ENCODE measurements at regions not wholly inside any gene's neighbourhood (a gene's known extent, or its start where the extent isn't known, plus 50 kb on each side); places are given as distances from the start of the nearest gene placed in this dataset.

GRCh38 chr9:16303506-16303905 is 567.0 kb downstream of the BNC2 start:
- no peaks in the 10 kb centered on the region for H3K27me3 ChIP-seq
- no peaks in the 10 kb centered on the region for H3K36me3 ChIP-seq
- intact Hi-C loops (cut with DNase I), result no loop called here
- no peak for ATAC-seq
- no peak overlapping the region for H3K27ac ChIP-seq
- no peak for DNase-seq
- peaks cover 0 to 4% of the 10 kb centered on the region in 2 donors for H3K9me3 ChIP-seq
- no peak overlapping the region for H3K4me3 ChIP-seq
- H3K4me1 ChIP-seq, result no peaks in the 10 kb centered on the region
- TF ChIP-seq CTCF (IDR thresholded peaks at IDR 0.05), result no peak

GRCh38 chr9:16304301-16304700 is 566.2 kb downstream of the BNC2 start:
- H3K27ac ChIP-seq, result no peak overlapping the region
- intact Hi-C loops (cut with DNase I), result no loop called here
- no peaks in the 10 kb centered on the region for H3K36me3 ChIP-seq
- H3K4me3 ChIP-seq, result no peak overlapping the region
- H3K4me1 ChIP-seq, result no peaks in the 10 kb centered on the region
- ATAC-seq (no peak), DNase-seq (no peak)
- H3K9me3 ChIP-seq, result no peaks in the 10 kb centered on the region
- H3K27me3 ChIP-seq, result no peaks in the 10 kb centered on the region
- no peak for TF ChIP-seq CTCF (IDR thresholded peaks at IDR 0.05)

GRCh38 chr9:16306586-16306985 is 563.9 kb downstream of the BNC2 start:
- Histone ChIP-seq H3K4me1 (no peaks in the 10 kb centered on the region), H3K4me3 (no peak overlapping the region), H3K36me3 (no peaks in the 10 kb centered on the region), H3K27ac (no peak overlapping the region), H3K27me3 (no peaks in the 10 kb centered on the region), H3K9me3 (no peaks in the 10 kb centered on the region)
- no peak for TF ChIP-seq CTCF (IDR thresholded peaks at IDR 0.05)
- intact Hi-C loops (cut with DNase I), result no loop called here
- no peak for DNase-seq
- no peak for ATAC-seq

GRCh38 chr9:16307626-16308195 is 562.8 kb downstream of the BNC2 start:
- no peak overlapping the region for H3K27ac ChIP-seq
- no peaks in the 10 kb centered on the region for H3K9me3 ChIP-seq
- DNase-seq (no peak), ATAC-seq (no peak)
- no peak for TF ChIP-seq CTCF (IDR thresholded peaks at IDR 0.05)
- H3K4me3 ChIP-seq, result no peak overlapping the region
- H3K4me1 ChIP-seq, result no peaks in the 10 kb centered on the region
- no peaks in the 10 kb centered on the region for H3K27me3 ChIP-seq
- intact Hi-C loops (cut with DNase I), result no loop called here
- H3K36me3 ChIP-seq, result no peaks in the 10 kb centered on the region

- H3K27ac ChIP-seq, result no peak overlapping the region
- no peak overlapping the region for H3K4me3 ChIP-seq
- DNase-seq, result no peak
- no peaks in the 10 kb centered on the region for H3K36me3 ChIP-seq
- intact Hi-C loops (cut with DNase I), result no loop called here
- ATAC-seq, result no peak
- H3K27me3 ChIP-seq, result no peaks in the 10 kb centered on the region
- no peaks in the 10 kb centered on the region for H3K9me3 ChIP-seq
- TF ChIP-seq CTCF (IDR thresholded peaks at IDR 0.05), result no peak
- H3K4me1 ChIP-seq, result no peaks in the 10 kb centered on the region
These were observed 561.8 kb downstream of the BNC2 start for GRCh38 chr9:16308645-16309044.

All from left lung (tissue), 4 donors.